ENCODE measurements at regions not wholly inside any gene's neighbourhood (a gene's known extent, or its start where the extent isn't known, plus 50 kb on each side); places are given as distances from the start of the nearest gene placed in this dataset.
"Not testable (repeated sequence)": the region's sequence is repeated elsewhere in the genome, so short reads cannot be mapped to it uniquely, and the experiment has no call there.

DNA sequence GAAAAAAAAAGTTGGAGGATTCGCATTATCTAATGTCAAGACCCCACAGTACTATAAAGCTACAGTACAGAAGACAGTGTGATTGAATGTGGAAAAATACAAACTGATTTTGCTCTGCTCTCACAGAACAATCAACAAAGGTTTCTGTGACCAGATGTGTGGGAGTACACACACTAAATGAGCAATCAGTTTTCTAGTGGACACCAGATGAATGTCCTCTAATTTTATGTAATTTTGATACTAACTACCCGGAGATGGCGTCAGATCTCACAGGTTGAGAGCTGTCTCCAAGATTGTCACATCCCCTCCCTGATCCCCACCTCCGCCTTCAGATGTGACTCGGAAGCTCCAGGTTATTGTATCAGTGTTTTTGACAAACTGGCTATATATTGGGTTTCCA lies 81.9 kb upstream of the HUWE1 start:
- DNase-seq (ENCODE audit: low read depth), result no peak
- no peak overlapping the region for H3K4me3 ChIP-seq (ENCODE audit: control insufficient read depth, low read depth, low read length)
- TF ChIP-seq, protein P1, sequence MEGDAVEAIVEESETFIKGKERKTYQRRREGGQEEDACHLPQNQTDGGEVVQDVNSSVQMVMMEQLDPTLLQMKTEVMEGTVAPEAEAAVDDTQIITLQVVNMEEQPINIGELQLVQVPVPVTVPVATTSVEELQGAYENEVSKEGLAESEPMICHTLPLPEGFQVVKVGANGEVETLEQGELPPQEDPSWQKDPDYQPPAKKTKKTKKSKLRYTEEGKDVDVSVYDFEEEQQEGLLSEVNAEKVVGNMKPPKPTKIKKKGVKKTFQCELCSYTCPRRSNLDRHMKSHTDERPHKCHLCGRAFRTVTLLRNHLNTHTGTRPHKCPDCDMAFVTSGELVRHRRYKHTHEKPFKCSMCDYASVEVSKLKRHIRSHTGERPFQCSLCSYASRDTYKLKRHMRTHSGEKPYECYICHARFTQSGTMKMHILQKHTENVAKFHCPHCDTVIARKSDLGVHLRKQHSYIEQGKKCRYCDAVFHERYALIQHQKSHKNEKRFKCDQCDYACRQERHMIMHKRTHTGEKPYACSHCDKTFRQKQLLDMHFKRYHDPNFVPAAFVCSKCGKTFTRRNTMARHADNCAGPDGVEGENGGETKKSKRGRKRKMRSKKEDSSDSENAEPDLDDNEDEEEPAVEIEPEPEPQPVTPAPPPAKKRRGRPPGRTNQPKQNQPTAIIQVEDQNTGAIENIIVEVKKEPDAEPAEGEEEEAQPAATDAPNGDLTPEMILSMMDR (IDR thresholded peaks at IDR 0.05; ENCODE audit: control insufficient read depth, insufficient read depth, low read depth, low read length, missing control alignments), result no peak

DNA sequence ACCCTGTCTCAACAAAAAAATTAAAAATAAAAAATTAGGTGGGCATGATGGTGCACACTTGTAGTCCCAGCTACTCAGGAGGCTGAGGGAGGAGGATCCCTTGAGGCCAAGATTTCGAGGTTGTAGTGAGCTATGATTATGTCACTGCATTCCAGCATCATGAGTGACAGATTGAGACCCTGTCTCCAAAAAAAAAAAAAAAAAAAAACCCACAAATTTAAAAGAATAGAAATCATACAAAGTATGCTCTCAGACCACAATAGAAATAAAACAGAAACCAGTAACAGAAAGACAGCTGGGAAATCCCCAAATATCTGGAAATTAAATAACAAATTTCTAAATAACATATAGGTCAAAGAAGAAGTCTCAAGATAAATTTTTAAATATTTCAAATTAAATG lies 81.0 kb upstream of the HUWE1 start:
- H3K4me3 ChIP-seq (ENCODE audit: control insufficient read depth, low read depth, low read length), result no peak overlapping the region
- TF ChIP-seq, protein P1 (IDR thresholded peaks at IDR 0.05; ENCODE audit: control insufficient read depth, insufficient read depth, low read depth, low read length, missing control alignments), result no peak
- DNase-seq (ENCODE audit: low read depth), result no peak

DNA sequence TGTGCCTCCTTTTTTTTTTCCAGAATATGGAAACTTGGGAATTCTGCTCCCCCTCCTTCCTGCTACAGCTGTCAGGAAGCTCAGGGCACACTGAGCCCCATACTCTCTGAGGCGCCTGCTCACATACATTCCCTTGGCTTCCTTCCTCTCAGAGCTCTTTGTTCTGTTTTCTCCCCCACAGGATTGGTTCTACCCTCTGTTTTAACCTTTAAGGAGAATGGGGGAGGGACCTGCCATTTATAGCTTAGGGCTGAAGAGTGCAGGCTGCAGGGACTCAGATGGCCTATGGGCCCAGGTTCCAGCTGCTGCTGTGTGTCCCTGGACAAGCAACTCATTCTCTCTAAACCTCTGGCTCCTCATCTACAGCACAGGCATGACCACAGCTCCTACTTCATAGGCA lies 70.7 kb upstream of the HUWE1 start:
- not testable (repeated sequence) for H3K4me3 ChIP-seq (ENCODE audit: control insufficient read depth, low read depth, low read length); DNase-seq (ENCODE audit: low read depth)

DNA sequence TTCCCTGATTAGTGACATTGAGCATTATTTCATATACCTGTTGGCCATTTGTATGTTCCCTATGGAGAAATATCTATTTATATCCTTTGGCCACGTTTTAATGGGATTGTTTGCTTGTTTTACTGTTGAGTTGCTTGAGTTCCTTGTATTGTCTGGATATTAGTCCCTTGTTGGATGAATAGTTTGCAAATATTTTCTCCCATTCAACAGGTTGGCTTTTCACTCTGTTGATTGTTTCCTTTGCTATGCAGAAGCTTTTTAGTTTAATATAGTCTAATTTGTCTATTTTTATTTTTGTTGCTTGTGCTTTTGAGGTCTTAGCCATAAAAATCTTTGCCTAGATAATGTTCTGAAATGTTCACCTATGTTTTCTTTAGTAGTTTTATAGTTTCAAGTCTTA lies 60.2 kb upstream of the HUWE1 start:
- TF ChIP-seq, protein P1 (IDR thresholded peaks at IDR 0.05; ENCODE audit: control insufficient read depth, insufficient read depth, low read depth, low read length, missing control alignments), result no peak
- no peak overlapping the region for H3K4me3 ChIP-seq (ENCODE audit: control insufficient read depth, low read depth, low read length)
- no peak for DNase-seq (ENCODE audit: low read depth)

DNA sequence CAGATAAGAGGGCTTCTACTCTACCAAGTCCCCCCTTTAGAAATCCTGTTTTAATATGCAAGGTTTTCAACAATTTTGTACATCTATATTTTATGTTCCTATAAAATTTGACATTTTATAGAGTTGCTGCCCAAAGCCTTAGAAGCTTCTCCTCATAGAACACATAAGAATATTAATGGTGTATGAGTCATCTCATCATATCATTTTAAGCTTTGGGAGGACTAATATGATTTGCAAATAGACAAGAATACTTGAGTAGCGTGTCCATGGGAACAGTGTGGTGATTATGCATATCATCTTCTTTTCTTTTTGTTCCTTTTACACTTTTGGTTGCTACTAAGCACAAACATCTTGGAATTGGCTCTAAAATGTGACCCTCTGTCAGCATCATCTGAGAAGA lies 56.7 kb upstream of the HUWE1 start:
- no peak for DNase-seq (ENCODE audit: low read depth)
- TF ChIP-seq, protein P1 (IDR thresholded peaks at IDR 0.05; ENCODE audit: control insufficient read depth, insufficient read depth, low read depth, low read length, missing control alignments), result no peak
- no peak overlapping the region for H3K4me3 ChIP-seq (ENCODE audit: control insufficient read depth, low read depth, low read length)

DNA sequence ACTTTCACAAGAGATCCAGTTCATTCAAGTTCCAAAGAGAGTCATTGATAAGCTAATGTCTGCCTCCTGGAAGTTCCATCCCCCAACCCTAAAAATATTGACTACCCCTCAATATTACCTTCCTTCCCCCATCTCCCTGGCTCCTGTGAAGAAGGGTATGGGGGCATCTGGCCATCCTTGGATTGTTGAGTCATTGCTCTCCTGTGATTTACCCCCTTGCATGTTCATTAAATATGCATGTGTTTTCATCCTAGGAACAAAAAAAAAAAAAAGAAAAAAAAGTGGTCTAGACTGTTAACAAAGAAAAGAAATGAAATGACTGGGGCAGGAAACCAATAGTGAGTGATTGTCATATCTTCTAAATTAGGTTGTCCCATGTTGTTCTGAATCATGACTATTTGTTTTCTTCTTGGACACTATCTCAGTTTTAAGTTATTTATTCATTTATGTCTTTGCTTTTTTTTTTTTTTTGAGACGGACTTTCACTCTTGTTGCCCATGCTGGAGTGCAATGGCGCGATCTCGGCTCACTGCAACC lies 51.9 kb upstream of the HUWE1 start:
- no peak for DNase-seq (ENCODE audit: low read depth)
- TF ChIP-seq, protein P1 (IDR thresholded peaks at IDR 0.05; ENCODE audit: control insufficient read depth, insufficient read depth, low read depth, low read length, missing control alignments), result no peak
- H3K4me3 ChIP-seq (ENCODE audit: control insufficient read depth, low read depth, low read length), result no peak overlapping the region

Measured in AG09309 (cell line).